Brain microvascular endothelial cell (primary cell): ENCODE measurements at regions not wholly inside any gene's neighbourhood (a gene's known extent, or its start where the extent isn't known, plus 50 kb on each side); places are given as distances from the start of the nearest gene placed in this dataset.

Experiments
- DNase-seq: peaks from one replicate; pipeline ENCODE4 v3.0.0-alpha.2; 2020
- H3K27ac ChIP-seq: fragments of 250-450 bp; sonication (Bioruptor Pico); 2 replicates; pipeline ENCODE4 v1.5.1; 2020; ENCODE audit warnings: mild to moderate bottlenecking, moderate library complexity
- H3K27me3 ChIP-seq: fragments of 250-450 bp; sonication (Bioruptor Pico); replicated peaks from 2 replicates; pipeline ENCODE4 v1.5.1; 2020; ENCODE audit warnings: mild to moderate bottlenecking
- H3K36me3 ChIP-seq: fragments of 250-450 bp; sonication (Bioruptor Pico); replicated peaks from 2 replicates; pipeline ENCODE4 v1.5.1; 2020; ENCODE audit warnings: mild to moderate bottlenecking
- H3K4me3 ChIP-seq: 2 replicates; pipeline ENCODE4 v1.5.1; 2011; ENCODE audit warnings: low read depth, mild to moderate bottlenecking, control low read depth, low read length, moderate library complexity
- in situ Hi-C: cut with HindIII; loops from 2 replicates; pipeline ENCODE4 v1.10.0; 2017; ENCODE audit warnings: low sequenced_read_pairs, low pct_ligation_motif_present
- TF ChIP-seq, protein P1 (sequence below): IDR thresholded peaks from 2 replicates; pipeline ENCODE4 v1.5.1; 2011; ENCODE audit warnings: low read depth, mild to moderate bottlenecking, moderate library complexity, low read length, control low read depth, inconsistent platforms; ENCODE audit errors: missing control alignments

DNA sequence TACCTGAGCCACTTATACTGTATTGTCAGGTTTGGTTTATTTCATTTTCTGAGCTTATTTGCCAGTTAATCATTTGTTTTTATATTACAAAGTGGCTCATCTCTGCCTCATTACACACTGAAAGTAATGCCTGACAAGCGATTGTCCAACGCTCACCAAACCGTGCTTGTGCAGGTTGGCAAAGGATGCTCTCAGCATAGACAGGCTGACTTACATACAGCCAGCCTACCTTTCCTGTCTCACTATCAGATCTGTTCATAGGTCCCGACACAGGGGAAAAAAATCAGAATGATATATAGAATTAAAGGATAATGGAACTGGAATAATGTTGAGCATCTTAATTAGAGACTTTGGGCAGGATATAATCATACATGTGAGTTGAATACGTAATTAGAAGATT is 739.7 kb upstream of the RIOK2 start:
- TF ChIP-seq, protein P1, sequence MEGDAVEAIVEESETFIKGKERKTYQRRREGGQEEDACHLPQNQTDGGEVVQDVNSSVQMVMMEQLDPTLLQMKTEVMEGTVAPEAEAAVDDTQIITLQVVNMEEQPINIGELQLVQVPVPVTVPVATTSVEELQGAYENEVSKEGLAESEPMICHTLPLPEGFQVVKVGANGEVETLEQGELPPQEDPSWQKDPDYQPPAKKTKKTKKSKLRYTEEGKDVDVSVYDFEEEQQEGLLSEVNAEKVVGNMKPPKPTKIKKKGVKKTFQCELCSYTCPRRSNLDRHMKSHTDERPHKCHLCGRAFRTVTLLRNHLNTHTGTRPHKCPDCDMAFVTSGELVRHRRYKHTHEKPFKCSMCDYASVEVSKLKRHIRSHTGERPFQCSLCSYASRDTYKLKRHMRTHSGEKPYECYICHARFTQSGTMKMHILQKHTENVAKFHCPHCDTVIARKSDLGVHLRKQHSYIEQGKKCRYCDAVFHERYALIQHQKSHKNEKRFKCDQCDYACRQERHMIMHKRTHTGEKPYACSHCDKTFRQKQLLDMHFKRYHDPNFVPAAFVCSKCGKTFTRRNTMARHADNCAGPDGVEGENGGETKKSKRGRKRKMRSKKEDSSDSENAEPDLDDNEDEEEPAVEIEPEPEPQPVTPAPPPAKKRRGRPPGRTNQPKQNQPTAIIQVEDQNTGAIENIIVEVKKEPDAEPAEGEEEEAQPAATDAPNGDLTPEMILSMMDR, result no peak
- no peaks in the 10 kb centered on the region for H3K27me3 ChIP-seq
- in situ Hi-C loops, result no loop called here
- H3K4me3 ChIP-seq, result no peak overlapping the region
- no peak overlapping the region for H3K27ac ChIP-seq
- H3K36me3 ChIP-seq, result no peaks in the 10 kb centered on the region
- DNase-seq, result no peak

DNA sequence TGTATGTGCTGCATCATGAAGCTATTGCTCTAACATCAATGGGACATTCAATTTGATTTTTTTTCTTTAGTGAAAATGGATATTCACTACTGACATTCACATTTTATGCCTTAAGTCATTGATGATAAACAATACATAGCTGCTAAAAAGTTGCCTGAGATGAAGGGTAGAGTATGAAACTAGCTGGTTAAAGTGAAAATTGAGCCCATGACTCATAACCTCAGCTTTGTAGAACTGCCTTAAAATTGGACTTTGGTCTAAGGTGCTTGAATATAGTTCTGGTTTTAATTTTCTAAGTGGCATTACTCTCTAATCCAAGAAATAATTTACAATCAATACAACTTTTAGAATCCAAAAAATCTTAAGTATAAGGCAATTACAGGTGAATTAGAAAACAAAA is 740.4 kb upstream of the RIOK2 start:
- no peak overlapping the region for H3K27ac ChIP-seq
- in situ Hi-C loops, result no loop called here
- H3K4me3 ChIP-seq, result no peak overlapping the region
- H3K27me3 ChIP-seq, result no peaks in the 10 kb centered on the region
- H3K36me3 ChIP-seq, result no peaks in the 10 kb centered on the region
- DNase-seq, result no peak
- TF ChIP-seq, protein P1, result no peak

DNA sequence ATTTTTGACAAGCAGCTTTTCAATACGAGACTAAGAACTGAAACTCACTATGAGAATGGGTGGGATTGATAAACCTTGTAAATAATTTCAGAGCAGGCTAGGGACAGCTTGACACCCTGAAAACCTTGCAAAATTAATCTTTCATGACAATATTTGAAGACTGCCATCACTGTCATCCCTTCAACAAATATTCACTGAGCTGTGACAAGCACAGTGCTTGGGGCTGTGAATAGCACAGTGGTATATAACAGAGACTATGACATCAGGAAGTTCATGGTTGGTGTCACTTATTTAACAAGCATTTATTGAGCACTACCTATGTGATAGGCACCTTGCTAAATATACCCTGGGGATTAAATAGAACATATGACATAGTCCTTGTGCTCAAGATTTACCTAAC is 741.0 kb upstream of the RIOK2 start:
- H3K27me3 ChIP-seq, result no peaks in the 10 kb centered on the region
- no peak overlapping the region for H3K4me3 ChIP-seq
- TF ChIP-seq, protein P1, result no peak
- H3K27ac ChIP-seq, result no peak overlapping the region
- H3K36me3 ChIP-seq, result no peaks in the 10 kb centered on the region
- DNase-seq, result no peak
- in situ Hi-C loops, result no loop called here

DNA sequence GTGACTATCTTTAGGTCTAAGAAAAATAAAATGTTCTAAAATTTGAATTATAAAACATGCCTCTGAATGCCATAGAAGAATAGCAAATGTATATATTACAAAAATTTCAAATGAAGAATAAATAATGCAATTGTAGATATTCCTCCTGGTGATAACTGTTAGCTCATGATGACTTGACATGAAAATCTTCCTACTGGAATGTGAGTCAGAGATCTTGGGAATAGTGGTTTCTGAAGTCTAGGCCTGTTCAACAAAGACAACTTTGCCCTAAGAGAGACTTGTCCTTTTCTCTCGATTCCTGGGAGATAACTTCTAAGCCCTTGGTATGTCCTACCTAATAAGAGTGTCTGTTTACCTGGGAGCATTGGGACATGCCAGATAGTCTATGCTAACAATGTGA is 746.3 kb upstream of the RIOK2 start:
- TF ChIP-seq, protein P1, result no peak
- DNase-seq, result peak; percentile 4
- Histone ChIP-seq H3K4me3 (no peak overlapping the region), H3K36me3 (no peaks in the 10 kb centered on the region), H3K27ac (no peak overlapping the region), H3K27me3 (no peaks in the 10 kb centered on the region)
- in situ Hi-C loops, result no loop called here

DNA sequence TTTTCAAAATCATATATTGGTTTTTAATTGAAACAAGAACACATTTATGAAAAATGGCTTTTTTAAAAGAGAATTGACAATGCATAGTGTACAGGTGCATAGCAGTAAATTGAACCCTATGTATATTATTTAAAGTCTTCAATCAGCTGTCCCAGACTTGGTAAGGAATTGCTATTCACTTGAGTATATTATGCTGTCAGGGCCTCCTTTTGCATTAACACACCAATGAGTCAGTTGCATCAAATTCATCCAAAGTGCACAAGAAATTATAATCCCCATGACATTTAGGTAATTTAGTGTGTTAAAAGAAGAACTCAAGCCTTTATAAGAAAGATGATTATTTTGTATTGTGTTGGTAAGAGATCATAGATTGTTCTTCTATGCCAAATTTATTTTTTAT is 748.8 kb upstream of the RIOK2 start:
- Histone ChIP-seq H3K27me3 (no peaks in the 10 kb centered on the region), H3K36me3 (no peaks in the 10 kb centered on the region), H3K27ac (no peak overlapping the region), H3K4me3 (no peak overlapping the region)
- in situ Hi-C loops, result no loop called here
- TF ChIP-seq, protein P1, result no peak
- no peak for DNase-seq

DNA sequence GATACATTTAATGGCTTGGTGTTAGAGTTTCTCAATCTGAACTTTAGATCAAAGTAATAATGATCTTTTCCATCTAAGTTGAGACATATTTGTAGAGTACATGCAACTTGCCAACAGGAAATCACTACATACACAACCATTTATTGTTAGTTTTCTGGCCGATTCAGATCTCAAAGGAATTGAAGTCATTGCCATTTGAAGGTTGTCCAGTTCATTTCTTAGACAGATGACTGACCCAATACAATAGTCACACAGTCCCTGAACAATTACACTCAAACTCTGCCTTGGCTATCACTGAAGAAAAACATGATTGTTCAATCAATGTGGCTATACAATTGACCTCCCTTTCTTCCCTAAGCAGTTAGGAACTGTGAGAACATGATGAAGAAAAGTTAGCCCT is 753.2 kb upstream of the RIOK2 start:
- Histone ChIP-seq H3K27me3 (no peaks in the 10 kb centered on the region), H3K27ac (no peak overlapping the region), H3K36me3 (no peaks in the 10 kb centered on the region), H3K4me3 (no peak overlapping the region)
- in situ Hi-C loops, result no loop called here
- no peak for DNase-seq
- TF ChIP-seq, protein P1, result no peak
